ENCODE measurements at regions not wholly inside any gene's neighbourhood (a gene's known extent, or its start where the extent isn't known, plus 50 kb on each side); places are given as distances from the start of the nearest gene placed in this dataset.

GRCh38 chr6:56746767-56747504, 104.2 kb upstream of the DST start:
- no peak overlapping the region for H3K4me3 ChIP-seq (ENCODE audit: low read depth, low read length)
- no peak for DNase-seq (ENCODE audit: low read depth)
- TF ChIP-seq CTCF (IDR thresholded peaks at IDR 0.05; ENCODE audit: insufficient read depth, low read depth, low read length): no peak

- no peak for TF ChIP-seq CTCF (IDR thresholded peaks at IDR 0.05; ENCODE audit: insufficient read depth, low read depth, low read length)
Measured at GRCh38 chr6:56745971-56746370, 103.3 kb upstream of the DST start.

GRCh38 chr6:56745081-56745480, 102.4 kb upstream of the DST start:
- TF ChIP-seq CTCF (IDR thresholded peaks at IDR 0.05; ENCODE audit: insufficient read depth, low read depth, low read length): no peak
- no peak for DNase-seq (ENCODE audit: low read depth)
- no peak overlapping the region for H3K4me3 ChIP-seq (ENCODE audit: low read depth, low read length)

More at GRCh38 chr6:56745971-56746370, 103.3 kb upstream of the DST start:
- no peak for DNase-seq (ENCODE audit: low read depth)
- no peak overlapping the region for H3K4me3 ChIP-seq (ENCODE audit: low read depth, low read length)

- H3K4me3 ChIP-seq (ENCODE audit: low read depth, low read length): no peak overlapping the region
- no peak for DNase-seq (ENCODE audit: low read depth)
- no peak for TF ChIP-seq CTCF (IDR thresholded peaks at IDR 0.05; ENCODE audit: insufficient read depth, low read depth, low read length)
Measured at GRCh38 chr6:56744528-56744927, 101.8 kb upstream of the DST start.

GRCh38 chr6:56742122-56742791, 99.6 kb upstream of the DST start:
- DNase-seq (ENCODE audit: low read depth): no peak
- peak overlapping the region; percentile 26 for H3K4me3 ChIP-seq (ENCODE audit: low read depth, low read length)
- TF ChIP-seq CTCF (IDR thresholded peaks at IDR 0.05; ENCODE audit: insufficient read depth, low read depth, low read length): no peak

- TF ChIP-seq CTCF (IDR thresholded peaks at IDR 0.05; ENCODE audit: insufficient read depth, low read depth, low read length): no peak
- no peak overlapping the region for H3K4me3 ChIP-seq (ENCODE audit: low read depth, low read length)
Measured at GRCh38 chr6:56741472-56741871, 98.8 kb upstream of the DST start.

More at GRCh38 chr6:56741472-56741871, 98.8 kb upstream of the DST start:
- no peak for DNase-seq (ENCODE audit: low read depth)
